GM19372 (cell line): ENCODE measurements at regions not wholly inside any gene's neighbourhood (a gene's known extent, or its start where the extent isn't known, plus 50 kb on each side); places are given as distances from the start of the nearest gene placed in this dataset.
"Not testable (repeated sequence)": the region's sequence is repeated elsewhere in the genome, so short reads cannot be mapped to it uniquely, and the experiment has no call there.

ENCODE experiments used
- ATAC-seq: cut with Tn5 transposase; IDR thresholded peaks from one replicate; pipeline ENCODE4 v1.9.1; 2021; ENCODE audit warnings: mild to moderate bottlenecking, low read depth, moderate library complexity; ENCODE audit not compliant: unreplicated experiment

DNA sequence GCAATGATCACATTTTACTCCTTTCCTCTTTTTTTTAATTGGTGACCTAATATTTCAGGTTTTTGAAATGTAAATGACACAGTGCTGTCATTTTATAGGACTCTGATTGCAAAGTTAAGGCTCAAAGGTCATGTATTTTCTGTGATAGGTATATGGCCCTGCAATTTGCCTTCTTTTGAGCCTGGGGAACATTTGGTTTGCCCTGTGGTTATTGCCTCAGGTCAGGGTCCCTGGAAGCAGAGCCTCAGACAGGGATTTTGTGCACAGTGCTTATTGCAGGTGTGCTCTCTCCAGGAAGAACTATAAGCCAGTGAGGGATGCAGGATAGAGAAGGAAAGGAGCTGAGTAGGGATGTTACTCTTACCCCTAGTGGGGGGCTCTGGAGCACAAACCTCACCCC is 229.3 kb upstream of the ECI2 start:
- ATAC-seq = no peak

DNA sequence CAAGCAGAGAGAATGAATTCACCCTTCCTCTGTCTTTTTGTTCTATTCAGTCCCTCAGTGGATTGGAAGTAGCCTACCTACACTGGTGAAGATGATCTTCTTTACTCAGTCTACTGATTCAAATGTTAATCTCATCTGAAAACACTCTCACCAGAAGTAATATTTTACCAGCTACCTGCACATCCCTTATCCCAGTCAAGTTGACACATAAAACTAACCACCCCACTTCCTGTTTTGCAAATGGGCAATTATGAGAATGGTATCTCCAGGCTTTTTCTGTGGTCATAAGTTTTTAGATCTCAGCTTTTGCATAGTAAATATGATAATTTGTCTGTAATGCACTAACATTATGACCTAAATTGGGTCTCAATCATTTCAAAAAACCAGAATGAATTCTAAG is 228.8 kb upstream of the ECI2 start:
- no peak for ATAC-seq

DNA sequence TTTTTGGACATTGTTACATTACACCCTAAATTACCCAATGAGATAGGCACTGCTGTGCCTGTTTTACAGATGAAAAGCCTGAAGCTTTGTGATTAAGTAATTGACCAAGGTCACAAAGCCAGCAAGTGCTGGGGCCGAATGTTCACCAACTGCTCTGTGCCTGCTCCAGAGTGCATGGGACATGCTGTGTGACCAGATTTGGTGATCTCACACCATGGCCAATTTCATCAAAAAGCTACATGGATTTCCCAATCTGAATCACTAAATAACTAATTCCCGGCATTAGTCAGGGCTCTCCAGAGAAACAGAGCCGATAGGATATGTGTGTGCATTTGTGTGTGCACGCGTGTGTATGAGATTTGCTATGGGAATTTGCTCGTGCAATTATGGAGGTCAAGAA is 228.3 kb upstream of the ECI2 start:
- ATAC-seq = no peak

DNA sequence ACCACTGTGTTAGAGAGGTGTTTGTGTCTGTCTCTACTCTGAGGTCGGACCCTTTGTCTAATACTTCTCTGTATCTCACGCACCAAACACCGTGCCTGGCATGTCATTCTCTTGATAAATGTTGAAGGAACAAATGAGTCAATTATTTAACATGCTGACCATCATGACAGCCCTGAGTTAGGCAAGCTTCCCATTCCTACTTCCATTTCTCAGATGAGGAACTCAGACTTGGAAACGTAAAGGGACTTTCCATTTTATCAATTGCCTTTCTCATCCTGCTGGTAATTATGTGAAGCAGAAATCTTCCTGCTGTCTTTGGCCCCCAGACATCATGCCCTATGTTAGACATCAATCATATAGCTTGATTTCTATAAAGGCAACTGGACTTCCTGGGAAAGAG is 227.0 kb upstream of the ECI2 start:
- no peak for ATAC-seq

DNA sequence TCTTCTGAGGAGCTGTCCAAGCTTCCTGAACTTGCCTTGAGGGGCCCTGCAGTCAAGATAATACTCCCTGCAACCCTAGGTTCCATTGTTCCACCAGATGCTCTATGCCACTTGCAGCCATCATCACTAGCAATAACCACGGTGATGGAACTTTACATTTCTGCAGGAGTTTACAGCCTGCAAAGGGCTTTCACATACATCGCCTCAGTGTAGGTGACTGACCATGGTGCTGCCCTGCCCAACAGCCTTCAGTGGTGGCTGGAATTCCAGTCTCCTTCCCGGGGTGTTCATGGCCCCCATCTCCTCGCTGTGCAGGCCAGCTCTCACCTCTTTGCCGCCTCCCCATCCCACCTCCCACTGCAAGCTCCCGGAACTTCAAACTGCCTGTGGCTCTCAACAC is 225.5 kb upstream of the ECI2 start:
- ATAC-seq = no peak

DNA sequence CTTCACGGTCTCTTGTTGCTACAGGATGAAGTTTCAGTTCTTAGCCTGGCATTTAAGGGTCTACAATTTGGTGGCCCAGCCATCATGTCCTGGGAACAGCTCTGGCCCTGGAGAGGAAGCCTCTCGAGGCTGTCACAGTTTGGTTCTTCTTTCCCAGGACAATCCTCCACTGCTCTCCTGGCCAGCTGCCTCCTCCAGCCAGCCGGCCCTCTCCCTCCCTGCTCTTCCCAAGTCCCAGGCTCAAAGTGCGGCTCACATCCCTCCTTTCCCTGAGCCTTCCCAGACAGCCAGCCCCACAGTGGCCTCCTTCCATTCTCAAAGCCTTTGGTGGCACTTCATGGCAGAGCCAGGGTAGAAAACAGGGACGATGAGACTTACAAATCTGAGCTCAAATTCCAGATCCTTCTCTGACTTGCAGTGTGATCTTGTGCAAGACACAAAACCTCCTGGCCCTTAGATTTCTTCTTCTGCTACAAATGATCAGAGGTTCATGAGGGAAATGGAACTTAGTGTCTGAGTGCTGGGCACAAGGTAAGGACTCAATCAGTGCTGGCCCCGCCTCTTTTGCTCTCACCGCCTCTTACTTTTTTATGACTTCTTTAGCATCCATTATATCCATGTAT is 223.8 kb upstream of the ECI2 start:
- ATAC-seq = no peak

DNA sequence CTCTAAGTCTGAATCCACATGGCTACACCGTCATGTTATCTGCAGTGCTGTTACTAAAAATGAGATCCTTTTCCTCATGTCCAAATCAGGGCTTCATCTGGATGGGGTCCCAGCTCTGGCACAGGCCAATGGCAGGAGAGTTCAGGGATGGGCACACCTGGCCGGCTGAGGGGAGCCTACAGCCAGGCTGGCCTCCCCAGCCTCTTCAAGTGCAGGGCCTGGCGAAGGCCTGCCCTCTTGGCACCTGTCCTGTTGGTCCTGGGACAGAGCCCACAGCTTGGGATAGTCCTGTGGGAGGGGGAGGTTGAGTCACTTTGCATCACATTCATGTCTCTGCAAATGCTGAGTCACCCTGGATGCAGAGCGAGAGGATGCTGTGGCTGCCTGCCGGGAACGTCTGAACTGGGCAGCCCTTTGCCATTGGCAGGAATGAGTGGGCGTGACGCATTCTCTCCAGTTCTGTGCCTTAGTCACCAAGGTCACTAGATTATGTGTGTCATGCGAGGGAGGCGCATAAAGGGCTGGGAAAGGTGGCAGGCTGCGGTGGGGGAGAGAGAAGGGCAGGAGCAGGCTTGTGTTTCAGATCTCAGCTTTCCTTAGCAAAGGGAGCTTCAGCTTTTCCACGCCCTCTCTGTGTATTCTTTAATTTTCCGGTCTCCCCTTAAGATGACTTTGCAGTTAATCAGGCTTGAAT is 223.2 kb upstream of the ECI2 start:
- no peak for ATAC-seq

DNA sequence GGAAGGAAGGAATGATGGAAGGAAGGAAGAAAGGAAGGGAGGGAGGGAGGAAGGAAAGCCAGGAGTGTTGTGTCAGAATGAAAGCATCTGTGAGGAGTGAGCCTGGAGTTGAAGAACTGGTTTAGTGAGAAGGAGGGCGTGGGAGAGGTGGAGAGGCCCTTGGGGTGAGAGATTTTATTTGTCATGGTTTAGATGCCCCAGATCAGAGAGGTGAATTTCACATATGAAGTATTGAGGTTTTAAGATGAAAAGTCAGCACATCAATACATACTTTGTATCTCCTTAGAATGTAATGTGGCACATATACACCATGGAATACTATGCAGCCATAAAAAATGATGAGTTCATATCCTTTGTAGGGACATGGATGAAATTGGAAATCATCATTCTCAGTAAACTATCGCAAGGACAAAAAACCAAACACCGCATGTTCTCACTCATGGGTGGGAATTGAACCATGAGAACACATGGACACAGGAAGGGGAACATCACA is 222.3 kb upstream of the ECI2 start:
- not testable (repeated sequence) for ATAC-seq

DNA sequence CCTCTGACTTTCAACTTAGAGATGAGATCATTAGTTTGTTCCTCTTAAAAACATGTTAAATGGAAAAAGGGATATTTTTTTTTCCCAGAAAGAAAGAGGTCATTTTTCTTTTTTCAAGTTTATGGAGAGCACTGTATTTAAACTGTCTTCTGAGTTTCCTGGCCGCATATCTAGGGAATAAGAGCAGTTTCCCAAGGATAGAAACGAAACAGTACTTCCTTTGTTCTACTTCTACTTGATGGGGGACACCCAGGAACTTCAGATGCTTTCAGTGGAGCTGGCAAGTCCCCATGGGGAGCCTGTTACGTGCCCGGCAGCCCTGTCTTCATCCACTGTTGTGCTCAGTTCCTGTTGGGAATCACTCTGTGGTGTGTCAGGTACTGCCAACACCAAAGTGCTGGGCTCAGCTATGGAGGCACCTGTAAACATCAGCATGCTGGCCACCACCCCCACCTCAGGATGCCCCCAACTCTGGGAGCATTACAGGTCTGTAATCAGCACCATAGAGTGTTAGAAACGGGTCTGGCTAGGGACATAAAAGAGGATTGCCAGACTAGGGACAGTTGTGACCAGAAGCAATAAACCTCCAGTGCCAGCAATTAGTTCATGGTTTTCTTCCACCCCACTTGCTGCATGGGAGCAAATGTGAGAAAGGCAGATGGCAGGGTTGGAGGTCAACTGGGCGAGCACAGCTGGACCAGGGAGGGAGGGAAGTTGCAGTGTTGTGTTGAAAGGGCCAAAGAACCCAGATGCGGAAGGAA is 221.7 kb upstream of the ECI2 start:
- no peak for ATAC-seq

DNA sequence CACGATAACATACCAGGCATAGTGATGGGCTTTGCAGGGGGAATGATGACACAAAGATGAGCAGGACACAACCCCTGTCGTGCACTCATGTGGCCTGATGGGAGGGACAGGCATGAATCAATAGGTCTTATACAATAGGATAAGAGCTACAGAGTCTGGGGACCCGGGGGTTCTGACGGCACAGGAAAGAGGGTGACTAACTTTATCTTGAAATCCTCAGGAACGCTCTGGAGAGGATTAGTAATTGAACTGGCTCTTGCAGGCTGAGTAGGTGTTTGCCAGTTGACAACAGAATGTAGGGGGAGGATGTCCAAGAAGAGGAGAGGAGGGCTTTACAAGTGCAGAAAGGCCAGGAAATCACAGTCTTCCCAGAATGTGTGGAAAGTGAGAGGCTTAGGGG is 219.9 kb upstream of the ECI2 start:
- no peak for ATAC-seq

DNA sequence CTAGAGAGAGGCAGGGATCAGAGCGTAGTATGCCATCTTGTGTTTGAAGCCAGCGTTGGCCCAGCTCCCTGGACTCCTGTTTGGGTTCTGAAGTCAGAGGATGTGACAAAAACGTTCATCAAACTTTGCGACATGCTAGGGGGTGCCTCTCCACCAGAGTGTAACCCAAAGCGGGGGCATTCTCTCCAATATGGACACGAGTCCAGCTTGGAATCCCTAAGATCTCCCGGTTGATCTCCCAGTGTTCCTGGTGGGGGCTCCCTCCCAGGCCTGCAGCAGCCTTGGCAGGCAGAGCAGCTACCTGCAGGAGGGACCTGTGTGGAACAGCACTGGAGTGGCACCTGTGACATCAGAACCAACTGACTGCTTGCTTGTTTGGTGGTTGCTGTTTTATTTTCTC is 218.8 kb upstream of the ECI2 start:
- ATAC-seq = no peak

DNA sequence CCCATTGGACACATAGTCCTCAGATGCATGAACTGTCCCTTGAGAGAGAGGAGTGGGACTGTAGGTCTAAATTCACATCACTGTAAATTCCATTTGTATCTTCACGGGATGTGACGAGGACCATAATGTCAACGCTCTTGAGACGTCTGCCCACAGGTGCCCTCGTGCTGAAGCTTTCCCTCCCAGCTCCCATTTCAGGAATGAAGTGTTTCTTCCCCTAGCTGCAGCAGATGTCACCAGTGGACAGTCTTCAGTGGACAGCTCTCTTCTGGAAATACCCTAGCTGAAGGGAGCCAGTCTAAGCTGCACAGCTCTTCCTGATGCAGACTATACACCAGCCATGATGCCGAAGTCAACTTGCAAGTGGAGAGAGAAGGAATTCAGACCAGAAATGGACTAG is 217.4 kb upstream of the ECI2 start:
- no peak for ATAC-seq

DNA sequence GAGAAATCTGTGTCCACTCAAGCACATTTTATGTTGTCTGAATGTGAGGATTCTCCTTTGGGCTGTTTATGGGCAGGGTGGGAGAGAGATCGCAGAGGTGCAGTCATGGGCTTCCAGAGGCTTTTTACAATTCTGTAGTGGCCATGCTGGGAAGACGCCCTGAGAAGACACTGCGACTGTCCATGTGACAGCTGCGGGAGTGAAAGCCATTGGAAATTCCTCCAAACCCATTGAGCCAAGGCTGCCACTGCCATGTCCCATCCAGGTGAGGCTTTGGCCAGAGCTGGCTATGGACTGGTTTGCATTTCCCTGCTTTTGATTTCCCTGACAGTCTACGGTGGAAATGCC is 216.9 kb upstream of the ECI2 start:
- no peak for ATAC-seq

DNA sequence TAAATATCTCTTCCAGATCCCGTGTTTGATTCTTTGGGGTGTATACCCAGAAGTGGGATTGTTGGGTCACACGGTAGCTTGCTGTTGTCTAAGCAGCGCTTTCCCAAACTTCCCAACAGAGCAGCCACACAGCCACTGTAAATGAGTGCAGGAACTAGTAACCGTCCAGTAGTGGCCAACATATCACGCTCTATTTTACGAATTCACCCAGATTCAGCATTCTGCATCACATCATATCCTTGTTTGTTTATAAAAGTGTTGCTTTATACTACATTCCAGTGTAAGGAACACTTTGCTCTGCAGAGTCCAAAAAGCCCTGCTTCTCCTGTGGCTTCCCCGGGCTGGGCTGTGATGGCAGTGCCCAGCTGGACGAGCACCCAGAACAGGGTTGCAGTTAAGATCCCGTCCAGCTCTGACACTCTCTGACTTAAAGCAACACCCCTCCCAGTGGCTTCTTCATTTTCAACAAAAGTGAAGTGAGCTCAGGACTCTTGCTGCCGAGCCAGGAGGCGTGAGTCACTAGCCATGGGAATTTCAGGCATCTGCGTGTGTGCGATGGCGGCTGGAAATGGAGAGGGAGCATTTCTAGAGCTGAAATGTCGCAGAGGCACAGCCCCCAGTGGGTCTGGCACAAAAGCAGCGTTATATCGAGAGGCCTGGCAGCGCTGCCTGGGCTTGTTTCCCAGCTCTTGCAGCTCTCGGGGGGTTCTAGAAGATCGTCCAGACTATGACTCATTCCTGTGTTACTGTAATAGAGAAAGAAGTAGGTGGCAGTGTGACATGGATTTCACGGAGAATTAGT is 216.3 kb upstream of the ECI2 start:
- ATAC-seq = no peak

DNA sequence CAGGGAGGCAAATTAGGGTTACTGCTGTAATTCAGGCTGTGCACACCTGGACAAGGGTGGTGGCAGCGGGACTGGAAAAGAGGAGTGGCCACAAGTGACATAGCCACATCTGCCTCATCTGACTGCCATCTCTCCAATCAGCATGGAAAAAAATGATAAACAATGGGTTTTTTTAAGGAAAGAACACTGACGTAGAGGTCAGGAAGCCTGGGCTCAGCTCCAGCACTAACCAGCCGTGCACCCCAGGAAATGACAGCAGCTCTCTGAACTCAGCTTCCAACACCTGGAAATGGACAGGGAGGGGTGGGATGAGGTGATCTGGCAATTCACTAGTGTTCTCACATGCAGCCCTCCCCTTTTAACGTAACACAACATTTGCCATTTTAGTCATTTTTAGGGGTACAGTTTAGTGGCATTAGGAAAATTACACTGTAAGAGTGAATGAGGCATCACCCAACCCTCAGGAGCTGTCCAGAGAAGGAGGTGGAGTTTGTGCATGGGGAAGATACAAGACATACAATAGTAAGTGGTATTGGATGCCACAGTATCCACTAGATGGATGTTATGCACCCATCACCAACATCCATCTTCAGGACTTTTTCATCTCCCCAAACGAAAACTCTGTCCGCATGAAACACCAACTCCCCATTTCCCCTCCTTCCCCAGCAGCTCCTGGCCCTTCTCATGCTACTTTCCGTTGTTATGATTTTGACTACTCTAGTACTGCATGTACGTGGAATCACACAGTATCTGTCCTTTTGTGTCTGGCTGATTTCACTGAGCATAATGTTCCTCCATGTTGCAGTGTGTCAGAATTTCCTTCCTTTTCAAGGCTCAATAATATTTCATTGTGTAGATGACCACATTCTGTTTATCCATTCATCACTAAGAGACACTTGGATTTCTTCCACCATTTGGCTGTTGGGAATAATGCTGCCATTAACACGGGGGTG is 215.5 kb upstream of the ECI2 start:
- no peak for ATAC-seq

DNA sequence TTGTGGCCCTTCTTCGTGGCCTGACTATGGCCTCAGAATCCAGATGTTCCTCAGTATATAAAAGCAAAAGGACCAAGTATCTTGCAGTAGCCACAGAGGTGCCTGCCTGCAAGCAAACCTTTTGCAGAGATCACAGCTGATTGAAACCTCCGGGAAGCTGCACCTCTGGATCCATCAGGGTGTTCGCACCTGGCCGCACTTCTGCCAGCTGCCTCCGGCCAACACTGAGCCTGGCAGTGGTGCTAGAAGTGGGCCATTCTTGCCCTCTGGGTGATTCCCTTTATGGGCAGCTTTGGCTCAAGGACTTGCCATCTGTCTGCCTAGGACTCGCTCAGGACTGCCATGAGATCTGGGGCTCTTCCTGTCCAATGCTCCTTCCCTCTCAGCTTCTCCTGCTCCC is 214.6 kb upstream of the ECI2 start:
- no peak for ATAC-seq

DNA sequence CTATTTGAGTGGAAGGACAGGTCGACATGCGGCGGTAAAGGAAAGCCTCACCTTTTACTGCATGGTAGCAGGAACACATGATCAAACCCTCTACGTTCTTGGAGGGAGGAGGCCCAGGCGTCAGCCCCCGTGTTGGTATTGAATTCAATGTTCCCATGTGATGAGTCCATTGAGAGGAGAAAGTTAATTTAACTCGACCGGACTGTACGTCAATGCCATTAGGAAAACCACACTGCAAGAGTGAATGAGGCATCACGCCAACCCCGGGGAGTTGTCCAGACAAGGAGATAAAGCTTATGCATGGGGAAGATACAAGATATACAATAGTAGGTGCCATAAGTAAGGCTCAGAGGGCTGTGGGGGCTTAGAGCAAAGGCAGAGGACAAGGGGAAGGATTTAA is 213.9 kb upstream of the ECI2 start:
- no peak for ATAC-seq

DNA sequence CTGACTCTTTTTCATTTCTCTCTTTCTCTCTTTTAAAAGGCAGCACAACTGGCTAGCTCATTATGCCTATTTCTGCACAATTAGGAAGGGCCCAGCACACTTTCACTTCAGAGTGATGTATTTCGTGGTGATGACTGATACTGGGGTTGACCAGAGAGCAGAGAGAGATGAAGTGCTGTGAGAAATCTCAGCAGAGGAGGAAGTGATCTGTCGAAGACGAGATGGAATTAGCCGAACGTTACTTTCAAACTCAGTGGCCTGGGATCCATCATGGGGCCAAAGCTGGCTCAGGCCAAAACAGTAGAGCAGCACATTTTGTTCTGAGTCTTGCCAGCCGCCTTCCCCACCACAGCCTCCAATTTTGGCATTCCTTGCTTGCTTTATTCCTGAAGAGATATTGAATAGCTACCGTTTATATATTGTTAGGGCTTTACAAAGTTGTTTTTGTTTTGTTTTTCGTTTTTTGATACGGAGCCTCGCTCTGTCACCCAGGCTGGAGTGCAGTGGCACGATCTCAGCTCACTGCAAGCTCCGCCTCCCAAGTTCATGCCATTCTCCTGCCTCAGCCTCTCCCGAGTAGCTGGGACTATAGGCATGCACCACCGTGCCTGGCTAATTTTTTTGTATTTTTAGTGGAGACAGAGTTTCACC is 213.2 kb upstream of the ECI2 start:
- no peak for ATAC-seq

DNA sequence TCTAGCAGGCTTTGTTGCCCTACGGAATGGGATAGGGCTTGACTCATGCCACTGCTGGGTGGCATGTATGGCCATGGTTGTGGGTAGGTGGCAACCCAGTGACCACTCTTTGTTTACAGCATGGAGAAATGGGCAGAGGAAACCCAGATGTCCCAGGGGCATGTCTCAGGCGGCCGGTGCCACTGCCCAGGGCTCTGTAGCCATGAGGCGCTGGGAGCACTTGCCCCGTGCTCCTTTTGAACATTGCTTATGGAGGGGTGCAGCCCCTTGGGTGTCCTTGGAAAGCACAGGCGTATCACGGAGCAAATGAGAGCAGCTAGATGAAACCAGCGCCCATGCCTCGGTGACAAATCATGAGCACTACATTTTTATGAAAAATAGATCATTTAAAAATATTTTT is 212.5 kb upstream of the ECI2 start:
- no peak for ATAC-seq
